ENCODE measurements at regions not wholly inside any gene's neighbourhood (a gene's known extent, or its start where the extent isn't known, plus 50 kb on each side); places are given as distances from the start of the nearest gene placed in this dataset.

GRCh38 chr4:138938366-138938690 lies 77.3 kb upstream of the NOCT start:
- Mint-ChIP-seq H3K4me1 (ENCODE audit: insufficient read depth, unreplicated experiment) (no peaks in the 10 kb centered on the region), H3K9me3 (ENCODE audit: unreplicated experiment) (no peaks in the 10 kb centered on the region), H3K4me3 (ENCODE audit: unreplicated experiment) (no peak overlapping the region), H3K36me3 (ENCODE audit: insufficient read depth, unreplicated experiment) (no peaks in the 10 kb centered on the region), H3K27ac (ENCODE audit: low read depth, unreplicated experiment) (no peak overlapping the region), H3K27me3 (ENCODE audit: insufficient read depth, unreplicated experiment) (no peaks in the 10 kb centered on the region)
- TF ChIP-seq CTCF (IDR thresholded peaks at IDR 0.05; ENCODE audit: unreplicated experiment) = peak; percentile 55
- intact Hi-C loops (cut with micrococcal nuclease) = loop anchor here (1.0 kb wide), 2 partner anchors 67 to 257 kb away; no protein-coding TSS in a partner anchor
- POLR2A ChIA-PET = interaction anchor here (0.9 to 1.7 kb wide), 5 partner anchors 10 to 76 kb away, joined by 3 to 6 read pairs (median 3); partner anchors contain the start of gene NOCT
- CTCF ChIA-PET = interaction anchor here (0.6 to 2.8 kb wide), 36 partner anchors 9 to 1709 kb away, joined by 3 to 18 read pairs (median 4); partner anchors contain the start of gene NOCT
- DNase-seq (ENCODE audit: unreplicated experiment) = peak; percentile 58
- BruUV-seq (replicated peaks) = no TSS peak

- intact Hi-C loops (cut with micrococcal nuclease) = no loop called here
- Mint-ChIP-seq H3K4me3 (ENCODE audit: unreplicated experiment) (no peak overlapping the region), H3K9me3 (ENCODE audit: unreplicated experiment) (no peaks in the 10 kb centered on the region), H3K27ac (ENCODE audit: low read depth, unreplicated experiment) (no peak overlapping the region), H3K27me3 (ENCODE audit: insufficient read depth, unreplicated experiment) (no peaks in the 10 kb centered on the region), H3K4me1 (ENCODE audit: insufficient read depth, unreplicated experiment) (peaks cover 6% of the 10 kb centered on the region), H3K36me3 (ENCODE audit: insufficient read depth, unreplicated experiment) (no peaks in the 10 kb centered on the region)
- BruUV-seq (replicated peaks) = no TSS peak
- CTCF ChIA-PET = interaction anchor here (0.7 to 1.9 kb wide), 2 partner anchors 64 to 96 kb away, joined by 3 to 7 read pairs; no protein-coding TSS in a partner anchor
- POLR2A ChIA-PET = interaction anchor here (0.6 kb wide), 1 partner anchor 780 kb away, joined by 3 read pairs; no protein-coding TSS in a partner anchor
- no peak for TF ChIP-seq CTCF (IDR thresholded peaks at IDR 0.05; ENCODE audit: unreplicated experiment)
- DNase-seq (ENCODE audit: unreplicated experiment) = no peak
Measured at GRCh38 chr4:138935135-138935807, 80.3 kb upstream of the NOCT start.

- no peak for TF ChIP-seq CTCF (IDR thresholded peaks at IDR 0.05; ENCODE audit: unreplicated experiment)
- no peak for DNase-seq (ENCODE audit: unreplicated experiment)
- CTCF ChIA-PET = interaction anchor here (1.1 kb wide), 1 partner anchor 11 kb away, joined by 3 read pairs; no protein-coding TSS in a partner anchor
- Mint-ChIP-seq H3K4me3 (ENCODE audit: unreplicated experiment) (no peak overlapping the region), H3K9me3 (ENCODE audit: unreplicated experiment) (no peaks in the 10 kb centered on the region), H3K36me3 (ENCODE audit: insufficient read depth, unreplicated experiment) (no peaks in the 10 kb centered on the region), H3K27me3 (ENCODE audit: insufficient read depth, unreplicated experiment) (no peaks in the 10 kb centered on the region), H3K4me1 (ENCODE audit: insufficient read depth, unreplicated experiment) (peaks cover 6% of the 10 kb centered on the region), H3K27ac (ENCODE audit: low read depth, unreplicated experiment) (no peak overlapping the region)
- BruUV-seq (replicated peaks) = no TSS peak
- intact Hi-C loops (cut with micrococcal nuclease) = no loop called here
- POLR2A ChIA-PET = interaction anchor here (0.7 kb wide), 1 partner anchor 11 kb away, joined by 4 read pairs; no protein-coding TSS in a partner anchor
Measured at GRCh38 chr4:138927072-138927471, 88.5 kb upstream of the NOCT start.

GRCh38 chr4:138925495-138925894 lies 90.1 kb upstream of the NOCT start:
- DNase-seq (ENCODE audit: unreplicated experiment) = no peak
- no peaks in the 10 kb centered on the region for H3K27me3 Mint-ChIP-seq (ENCODE audit: insufficient read depth, unreplicated experiment)

More at GRCh38 chr4:138925495-138925894, 90.1 kb upstream of the NOCT start:
- no peaks in the 10 kb centered on the region for H3K36me3 Mint-ChIP-seq (ENCODE audit: insufficient read depth, unreplicated experiment)
- H3K9me3 Mint-ChIP-seq (ENCODE audit: unreplicated experiment) = no peaks in the 10 kb centered on the region
- H3K27ac Mint-ChIP-seq (ENCODE audit: low read depth, unreplicated experiment) = no peak overlapping the region
- ChIA-PET CTCF (interaction anchor here (0.6 to 1.7 kb wide), 4 partner anchors 12 to 174 kb away, joined by 3 to 6 read pairs (median 4); no protein-coding TSS in a partner anchor), POLR2A (interaction anchor here (0.6 to 1.0 kb wide), 2 partner anchors 89 to 1040 kb away, joined by 3 read pairs; no protein-coding TSS in a partner anchor)
- no peak overlapping the region for H3K4me3 Mint-ChIP-seq (ENCODE audit: unreplicated experiment)
- no TSS peak for BruUV-seq (replicated peaks)
- TF ChIP-seq CTCF (IDR thresholded peaks at IDR 0.05; ENCODE audit: unreplicated experiment) = no peak
- H3K4me1 Mint-ChIP-seq (ENCODE audit: insufficient read depth, unreplicated experiment) = no peaks in the 10 kb centered on the region
- intact Hi-C loops (cut with micrococcal nuclease) = no loop called here

All from MCF 10A (cell line).